Osteocyte (in vitro differentiated cells): ENCODE measurements at regions not wholly inside any gene's neighbourhood (a gene's known extent, or its start where the extent isn't known, plus 50 kb on each side); places are given as distances from the start of the nearest gene placed in this dataset.
"Not testable (repeated sequence)": the region's sequence is repeated elsewhere in the genome, so short reads cannot be mapped to it uniquely, and the experiment has no call there.

ENCODE experiments used
- DNase-seq: peaks from one replicate; pipeline ENCODE4 v3.0.0; 2021; ENCODE audit warnings: mixed read lengths; ENCODE audit not compliant: unreplicated experiment; ENCODE audit errors: extremely low spot score
- H3K27ac Mint-ChIP-seq: one replicate; pipeline ENCODE4 v1.8.0; 2021; ENCODE audit warnings: mild to moderate bottlenecking, mixed read lengths; ENCODE audit not compliant: unreplicated experiment
- H3K27me3 Mint-ChIP-seq: one replicate; pipeline ENCODE4 v1.8.0; 2021; ENCODE audit warnings: mixed read lengths; ENCODE audit not compliant: unreplicated experiment
- H3K36me3 Mint-ChIP-seq: one replicate; pipeline ENCODE4 v1.8.0; 2021; ENCODE audit warnings: mixed read lengths; ENCODE audit not compliant: unreplicated experiment
- H3K4me1 Mint-ChIP-seq: one replicate; pipeline ENCODE4 v1.8.0; 2021; ENCODE audit warnings: mixed read lengths; ENCODE audit not compliant: unreplicated experiment
- H3K4me3 Mint-ChIP-seq: one replicate; pipeline ENCODE4 v1.8.0; 2021; ENCODE audit warnings: mild to moderate bottlenecking, moderate library complexity, mixed read lengths; ENCODE audit not compliant: unreplicated experiment
- H3K9me3 Mint-ChIP-seq: one replicate; pipeline ENCODE4 v1.8.0; 2021; ENCODE audit warnings: mixed read lengths; ENCODE audit not compliant: unreplicated experiment
- TF ChIP-seq, protein P1 (sequence below): fragments of 200-600 bp; sonication (generic); IDR thresholded peaks from 2 replicates; pipeline ENCODE4 v1.5.0; 2021; ENCODE audit warnings: antibody characterized with exemption, mild to moderate bottlenecking, moderate library complexity

- H3K27me3 Mint-ChIP-seq: no peaks in the 10 kb centered on the region
- H3K9me3 Mint-ChIP-seq: no peaks in the 10 kb centered on the region
- H3K4me3 Mint-ChIP-seq: no peak overlapping the region
- TF ChIP-seq, protein P1, sequence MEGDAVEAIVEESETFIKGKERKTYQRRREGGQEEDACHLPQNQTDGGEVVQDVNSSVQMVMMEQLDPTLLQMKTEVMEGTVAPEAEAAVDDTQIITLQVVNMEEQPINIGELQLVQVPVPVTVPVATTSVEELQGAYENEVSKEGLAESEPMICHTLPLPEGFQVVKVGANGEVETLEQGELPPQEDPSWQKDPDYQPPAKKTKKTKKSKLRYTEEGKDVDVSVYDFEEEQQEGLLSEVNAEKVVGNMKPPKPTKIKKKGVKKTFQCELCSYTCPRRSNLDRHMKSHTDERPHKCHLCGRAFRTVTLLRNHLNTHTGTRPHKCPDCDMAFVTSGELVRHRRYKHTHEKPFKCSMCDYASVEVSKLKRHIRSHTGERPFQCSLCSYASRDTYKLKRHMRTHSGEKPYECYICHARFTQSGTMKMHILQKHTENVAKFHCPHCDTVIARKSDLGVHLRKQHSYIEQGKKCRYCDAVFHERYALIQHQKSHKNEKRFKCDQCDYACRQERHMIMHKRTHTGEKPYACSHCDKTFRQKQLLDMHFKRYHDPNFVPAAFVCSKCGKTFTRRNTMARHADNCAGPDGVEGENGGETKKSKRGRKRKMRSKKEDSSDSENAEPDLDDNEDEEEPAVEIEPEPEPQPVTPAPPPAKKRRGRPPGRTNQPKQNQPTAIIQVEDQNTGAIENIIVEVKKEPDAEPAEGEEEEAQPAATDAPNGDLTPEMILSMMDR: no peak
- peaks cover 44% of the 10 kb centered on the region for H3K4me1 Mint-ChIP-seq
- no peaks in the 10 kb centered on the region for H3K36me3 Mint-ChIP-seq
- no peak for DNase-seq
- H3K27ac Mint-ChIP-seq: no peak overlapping the region
These were observed 521.3 kb downstream of the UQCRFS1 start for GRCh38 chr19:28691683-28692082.

- not testable (repeated sequence) for H3K27me3 Mint-ChIP-seq, H3K4me3 Mint-ChIP-seq, H3K9me3 Mint-ChIP-seq, H3K27ac Mint-ChIP-seq, H3K36me3 Mint-ChIP-seq, DNase-seq
- peaks cover 24% of the 10 kb centered on the region for H3K4me1 Mint-ChIP-seq
These were observed 523.5 kb downstream of the UQCRFS1 start for GRCh38 chr19:28689464-28689863.

DNA sequence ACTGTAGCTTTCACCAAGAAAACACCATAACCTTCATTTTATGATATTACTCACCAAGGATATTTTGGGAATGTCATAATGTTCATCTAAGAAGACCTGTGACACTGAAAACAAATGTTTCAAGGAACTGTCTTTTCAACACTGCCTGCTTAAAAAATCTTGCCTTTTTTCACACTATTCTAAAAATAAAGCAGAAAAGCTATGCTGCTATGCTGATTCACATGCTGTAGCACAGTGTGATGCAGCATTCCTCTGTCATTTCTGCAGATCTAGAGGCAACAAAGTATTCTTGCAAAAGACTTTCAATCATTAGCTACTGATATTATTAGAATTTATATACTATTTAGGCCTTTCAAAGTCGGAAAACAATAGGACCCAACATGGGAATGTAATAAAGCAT, 525.7 kb downstream of the UQCRFS1 start:
- DNase-seq: no peak
- peaks cover 17% of the 10 kb centered on the region for H3K4me1 Mint-ChIP-seq
- H3K27ac Mint-ChIP-seq: no peak overlapping the region
- no peaks in the 10 kb centered on the region for H3K9me3 Mint-ChIP-seq
- TF ChIP-seq, protein P1: no peak
- no peaks in the 10 kb centered on the region for H3K27me3 Mint-ChIP-seq
- H3K4me3 Mint-ChIP-seq: no peak overlapping the region
- no peaks in the 10 kb centered on the region for H3K36me3 Mint-ChIP-seq

- no peaks in the 10 kb centered on the region for H3K36me3 Mint-ChIP-seq
- H3K4me1 Mint-ChIP-seq: peaks cover 17% of the 10 kb centered on the region
- H3K27ac Mint-ChIP-seq: peak overlapping the region; percentile 47
- DNase-seq: no peak
- no peaks in the 10 kb centered on the region for H3K9me3 Mint-ChIP-seq
- TF ChIP-seq, protein P1: no peak
- H3K27me3 Mint-ChIP-seq: no peaks in the 10 kb centered on the region
- H3K4me3 Mint-ChIP-seq: no peak overlapping the region
These were observed 526.2 kb downstream of the UQCRFS1 start for GRCh38 chr19:28686756-28687155.

GRCh38 chr19:28685802-28686201, 527.1 kb downstream of the UQCRFS1 start:
- no peak for DNase-seq
- TF ChIP-seq, protein P1: no peak
- Mint-ChIP-seq H3K4me3 (no peak overlapping the region), H3K27me3 (no peaks in the 10 kb centered on the region), H3K9me3 (no peaks in the 10 kb centered on the region), H3K36me3 (no peaks in the 10 kb centered on the region), H3K4me1 (peaks cover 17% of the 10 kb centered on the region), H3K27ac (no peak overlapping the region)

- H3K4me1 Mint-ChIP-seq: peaks cover 17% of the 10 kb centered on the region
- not testable (repeated sequence) for DNase-seq, H3K27ac Mint-ChIP-seq, H3K36me3 Mint-ChIP-seq, H3K4me3 Mint-ChIP-seq, H3K9me3 Mint-ChIP-seq, H3K27me3 Mint-ChIP-seq
These were observed 527.9 kb downstream of the UQCRFS1 start for GRCh38 chr19:28685077-28685476.
